ENCODE measurements at regions not wholly inside any gene's neighbourhood (a gene's known extent, or its start where the extent isn't known, plus 50 kb on each side); places are given as distances from the start of the nearest gene placed in this dataset.

DNA sequence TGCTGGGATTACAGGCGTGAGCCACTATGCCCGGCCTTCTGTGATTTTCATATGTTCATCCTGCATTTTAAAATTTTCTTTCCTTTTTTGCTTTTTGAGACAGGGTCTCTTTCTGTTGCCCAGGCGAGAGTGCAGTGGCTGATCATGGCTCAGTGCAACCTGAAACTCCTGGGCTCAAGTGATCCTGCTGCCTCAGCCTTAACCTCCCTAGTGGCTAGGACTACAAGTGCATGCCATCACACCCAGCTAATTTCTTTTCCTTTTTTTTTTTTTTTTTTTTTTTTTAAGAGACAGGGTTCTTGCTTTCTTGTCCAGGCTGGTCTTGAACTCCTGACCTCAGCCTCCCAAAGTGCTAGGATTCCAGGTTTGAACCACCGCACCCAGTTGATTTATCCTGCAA lies 54.1 kb upstream of the WT1 start:
- H3K4me2 ChIP-seq (replicated peaks; ENCODE audit: low read depth, low read length, poor library complexity, severe bottlenecking), result no peak overlapping the region
- H3K27me3 ChIP-seq (replicated peaks in 1 of 4; ENCODE audit: control extremely low read depth in 1 of 4, control insufficient read depth in 3 of 4, insufficient read depth in 4 of 4, low read length in 3 of 4), result no peaks in the 10 kb centered on the region
- no peaks in the 10 kb centered on the region for H3K36me3 ChIP-seq (replicated peaks in 1 of 2; ENCODE audit: control extremely low read depth in 1 of 2, control insufficient read depth in 1 of 2, extremely low read depth in 1 of 2, insufficient read depth in 2 of 2, low read length in 1 of 2)
- DNase-seq, result no peak
- no peaks in the 10 kb centered on the region for H3K9me3 ChIP-seq (ENCODE audit: control extremely low read depth in 1 of 3, control insufficient read depth in 2 of 3, insufficient read depth in 1 of 3, low read length in 2 of 3)
- H3K79me2 ChIP-seq (ENCODE audit: control insufficient read depth, insufficient read depth, low read length), result no peaks in the 10 kb centered on the region
- WGBS (ENCODE audit: insufficient coverage), result 98% methylated on average over 4 of the region's 4 CpGs
- Mint-ChIP-seq H3K27me3 (no peaks in the 10 kb centered on the region), H3K27ac (no peak overlapping the region), H3K4me3 (no peak overlapping the region), H3K9me3 (ENCODE audit: insufficient read depth) (no peaks in the 10 kb centered on the region), H3K4me1 (no peaks in the 10 kb centered on the region)
- no peak overlapping the region for H3K9ac ChIP-seq (ENCODE audit: low read length)
- H3K27ac ChIP-seq (ENCODE audit: low read length in 2 of 2), result no peak overlapping the region
- H3K4me3 ChIP-seq (ENCODE audit: control extremely low read depth in 1 of 5, extremely low read depth in 1 of 5, insufficient read depth in 1 of 5, low read depth in 2 of 5, low read length in 4 of 5), result no peak overlapping the region
- intact Hi-C loops (cut with micrococcal nuclease), result no loop called here
- TF ChIP-seq, protein P1, sequence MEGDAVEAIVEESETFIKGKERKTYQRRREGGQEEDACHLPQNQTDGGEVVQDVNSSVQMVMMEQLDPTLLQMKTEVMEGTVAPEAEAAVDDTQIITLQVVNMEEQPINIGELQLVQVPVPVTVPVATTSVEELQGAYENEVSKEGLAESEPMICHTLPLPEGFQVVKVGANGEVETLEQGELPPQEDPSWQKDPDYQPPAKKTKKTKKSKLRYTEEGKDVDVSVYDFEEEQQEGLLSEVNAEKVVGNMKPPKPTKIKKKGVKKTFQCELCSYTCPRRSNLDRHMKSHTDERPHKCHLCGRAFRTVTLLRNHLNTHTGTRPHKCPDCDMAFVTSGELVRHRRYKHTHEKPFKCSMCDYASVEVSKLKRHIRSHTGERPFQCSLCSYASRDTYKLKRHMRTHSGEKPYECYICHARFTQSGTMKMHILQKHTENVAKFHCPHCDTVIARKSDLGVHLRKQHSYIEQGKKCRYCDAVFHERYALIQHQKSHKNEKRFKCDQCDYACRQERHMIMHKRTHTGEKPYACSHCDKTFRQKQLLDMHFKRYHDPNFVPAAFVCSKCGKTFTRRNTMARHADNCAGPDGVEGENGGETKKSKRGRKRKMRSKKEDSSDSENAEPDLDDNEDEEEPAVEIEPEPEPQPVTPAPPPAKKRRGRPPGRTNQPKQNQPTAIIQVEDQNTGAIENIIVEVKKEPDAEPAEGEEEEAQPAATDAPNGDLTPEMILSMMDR (IDR thresholded peaks at IDR 0.05), result no peak
- TF ChIP-seq EZH2 (IDR thresholded peaks at IDR 0.05; ENCODE audit: borderline replicate concordance, insufficient read depth, low read depth, low read length, poor library complexity, severe bottlenecking), result no peak
- H3K4me1 ChIP-seq (ENCODE audit: control insufficient read depth in 2 of 2, insufficient read depth in 2 of 2, low read length in 2 of 2), result no peaks in the 10 kb centered on the region
- ChIA-PET POLR2A (no interaction called here), CTCF (no interaction called here)
- no peak for ATAC-seq (ENCODE audit: low read depth)
- H4K20me1 ChIP-seq (ENCODE audit: control insufficient read depth, insufficient read depth, low read length, poor library complexity, severe bottlenecking), result no peaks in the 10 kb centered on the region
- no peak overlapping the region for H2AFZ ChIP-seq (ENCODE audit: insufficient read depth, low read depth, low read length, poor library complexity, severe bottlenecking)

DNA sequence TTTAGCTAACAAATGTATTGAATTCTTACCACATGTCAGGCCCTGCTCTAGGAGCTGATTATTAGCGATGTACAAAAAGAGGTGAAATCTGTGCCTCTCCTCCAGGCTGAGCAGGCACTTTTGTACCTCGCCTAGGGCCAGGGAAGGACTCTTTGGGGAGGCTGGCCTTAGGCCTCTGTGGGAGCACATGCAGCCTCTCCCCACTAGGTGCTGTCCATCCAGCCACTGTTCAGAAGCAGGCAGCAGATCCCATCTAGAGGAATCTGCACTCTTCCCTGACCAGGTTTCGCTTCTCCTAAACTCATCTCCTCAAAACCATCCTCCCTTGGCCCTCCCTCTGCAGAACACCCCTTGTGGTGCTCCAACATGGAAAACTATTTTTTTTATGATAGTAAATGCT lies 51.9 kb upstream of the WT1 start:
- ChIA-PET CTCF (no interaction called here), POLR2A (no interaction called here)
- H3K4me1 Mint-ChIP-seq, result no peaks in the 10 kb centered on the region
- Histone ChIP-seq H2AFZ (ENCODE audit: insufficient read depth, low read depth, low read length, poor library complexity, severe bottlenecking) (no peak overlapping the region), H3K27me3 (replicated peaks in 1 of 4; ENCODE audit: control extremely low read depth in 1 of 4, control insufficient read depth in 3 of 4, insufficient read depth in 4 of 4, low read length in 3 of 4) (no peaks in the 10 kb centered on the region), H3K27ac (ENCODE audit: low read length in 2 of 2) (no peak overlapping the region), H3K9me3 (ENCODE audit: control extremely low read depth in 1 of 3, control insufficient read depth in 2 of 3, insufficient read depth in 1 of 3, low read length in 2 of 3) (no peaks in the 10 kb centered on the region), H3K4me1 (ENCODE audit: control insufficient read depth in 2 of 2, insufficient read depth in 2 of 2, low read length in 2 of 2) (no peaks in the 10 kb centered on the region), H3K9ac (ENCODE audit: low read length) (no peak overlapping the region), H3K4me3 (ENCODE audit: control extremely low read depth in 1 of 5, extremely low read depth in 1 of 5, insufficient read depth in 1 of 5, low read depth in 2 of 5, low read length in 4 of 5) (no peak overlapping the region), H3K79me2 (ENCODE audit: control insufficient read depth, insufficient read depth, low read length) (no peaks in the 10 kb centered on the region), H3K36me3 (replicated peaks in 1 of 2; ENCODE audit: control extremely low read depth in 1 of 2, control insufficient read depth in 1 of 2, extremely low read depth in 1 of 2, insufficient read depth in 2 of 2, low read length in 1 of 2) (no peaks in the 10 kb centered on the region), H4K20me1 (ENCODE audit: control insufficient read depth, insufficient read depth, low read length, poor library complexity, severe bottlenecking) (no peaks in the 10 kb centered on the region), H3K4me2 (replicated peaks; ENCODE audit: low read depth, low read length, poor library complexity, severe bottlenecking) (no peak overlapping the region)
- TF ChIP-seq, protein P1 (IDR thresholded peaks at IDR 0.05), result no peak
- intact Hi-C loops (cut with micrococcal nuclease), result no loop called here
- H3K27me3 Mint-ChIP-seq, result no peaks in the 10 kb centered on the region
- no peak overlapping the region for H3K27ac Mint-ChIP-seq
- peak; percentile 5 for DNase-seq
- WGBS (ENCODE audit: insufficient coverage), result 92% methylated on average over 2 of the region's 3 CpGs
- no peak for ATAC-seq (ENCODE audit: low read depth)
- no peak overlapping the region for H3K4me3 Mint-ChIP-seq
- no peaks in the 10 kb centered on the region for H3K9me3 Mint-ChIP-seq (ENCODE audit: insufficient read depth)
